Cerebellar nuclear complex (tissue), 1 donor: ENCODE measurements at regions not wholly inside any gene's neighbourhood (a gene's known extent, or its start where the extent isn't known, plus 50 kb on each side); places are given as distances from the start of the nearest gene placed in this dataset.
"Not testable (repeated sequence)": the region's sequence is repeated elsewhere in the genome, so short reads cannot be mapped to it uniquely, and the experiment has no call there.

Experiments used
- DNase-seq, 2 experiments: peaks; one replicate each; lab custom pipeline; 2025; lab: John Stamatoyannopoulos, UW

DNA sequence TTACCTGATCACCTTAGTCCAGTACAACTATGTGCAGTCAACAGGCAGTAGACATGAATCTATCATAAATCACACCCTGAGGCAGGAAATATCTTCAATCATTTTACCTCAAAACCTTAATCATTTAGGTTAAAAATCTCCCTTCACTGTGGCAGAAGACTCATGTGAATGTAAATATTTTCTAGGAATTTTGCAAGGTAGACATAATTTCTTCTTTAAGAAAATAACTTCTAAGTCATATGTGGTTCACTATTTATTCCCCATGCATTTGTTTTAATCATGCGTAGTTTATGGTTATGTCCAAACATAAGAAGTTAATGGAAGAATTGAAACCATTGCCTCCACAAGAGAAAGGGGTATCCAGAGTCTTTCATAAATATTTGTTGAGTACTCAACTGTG is 97.0 kb downstream of the HMHB1 start:
- DNase-seq = no peak

DNA sequence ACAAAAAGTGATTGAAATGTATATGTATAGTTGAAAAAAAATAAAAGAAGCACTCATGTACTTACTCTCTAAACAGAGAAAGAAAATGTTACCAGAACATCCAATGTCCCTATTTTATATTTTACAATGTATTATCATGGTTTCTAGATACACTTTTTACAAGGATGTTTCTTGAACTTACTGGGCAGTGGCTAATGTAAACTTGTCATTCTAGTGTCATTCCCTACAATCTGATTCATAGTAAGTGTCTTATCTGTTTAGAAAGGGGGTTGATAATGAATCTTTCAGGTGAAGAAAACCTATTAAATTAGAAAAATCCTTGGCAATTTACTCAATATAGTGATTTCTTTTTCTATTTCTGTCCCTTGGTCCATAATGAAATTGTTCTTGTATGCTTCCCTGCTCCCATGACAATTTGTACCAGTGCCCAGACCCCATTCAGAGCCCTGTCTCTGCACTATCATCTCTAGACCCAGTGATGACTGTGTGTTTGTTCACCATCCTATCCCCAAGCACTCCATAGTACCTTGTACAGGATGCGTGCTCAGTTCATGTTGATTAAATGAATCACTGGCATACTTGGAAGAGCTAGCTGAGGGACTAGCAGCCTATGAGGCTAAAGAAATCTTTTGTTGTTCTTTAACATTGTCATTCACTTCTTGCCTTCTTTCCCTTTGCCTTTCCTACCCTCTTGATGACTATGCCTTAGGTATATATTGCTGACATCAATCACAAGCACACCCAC is 101.2 kb downstream of the HMHB1 start:
- no peak for DNase-seq

DNA sequence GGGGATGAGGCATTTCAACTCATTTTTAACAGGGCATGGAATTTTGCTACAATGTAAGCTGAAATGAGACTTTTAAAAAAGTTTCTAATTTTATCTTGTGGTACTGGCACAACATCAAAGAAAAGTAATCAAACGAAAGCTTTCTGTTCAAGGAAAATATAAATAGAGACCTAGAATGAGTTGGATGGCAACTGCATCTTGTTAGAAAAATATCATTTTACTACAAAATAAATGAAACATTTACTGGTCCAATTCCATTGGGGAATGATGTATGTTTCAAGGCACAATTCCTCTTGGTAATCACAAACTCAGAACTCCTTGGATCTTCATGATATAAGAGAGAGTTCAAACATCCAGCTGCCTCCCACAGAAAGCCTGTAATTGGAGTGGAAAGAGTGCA is 102.8 kb downstream of the HMHB1 start:
- no peak for DNase-seq

DNA sequence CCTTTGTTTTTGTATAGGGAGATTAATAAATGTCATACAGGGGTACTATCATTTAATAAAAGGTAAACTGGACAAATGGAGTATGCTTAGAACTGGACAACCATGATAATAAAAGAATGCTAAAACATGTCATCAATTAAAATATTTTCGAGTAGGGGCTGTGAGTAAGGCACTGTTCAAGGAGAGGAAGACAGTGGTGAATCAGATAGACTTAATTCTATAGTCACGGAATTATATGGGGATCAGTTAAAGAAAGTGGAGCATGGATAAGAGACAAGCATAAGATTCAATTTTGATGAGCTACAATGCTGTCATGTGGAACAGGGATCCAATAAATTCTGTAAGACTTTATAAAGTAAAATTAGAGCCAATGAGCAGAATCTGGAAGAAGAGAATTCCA is 104.5 kb downstream of the HMHB1 start:
- no peak for DNase-seq

DNA sequence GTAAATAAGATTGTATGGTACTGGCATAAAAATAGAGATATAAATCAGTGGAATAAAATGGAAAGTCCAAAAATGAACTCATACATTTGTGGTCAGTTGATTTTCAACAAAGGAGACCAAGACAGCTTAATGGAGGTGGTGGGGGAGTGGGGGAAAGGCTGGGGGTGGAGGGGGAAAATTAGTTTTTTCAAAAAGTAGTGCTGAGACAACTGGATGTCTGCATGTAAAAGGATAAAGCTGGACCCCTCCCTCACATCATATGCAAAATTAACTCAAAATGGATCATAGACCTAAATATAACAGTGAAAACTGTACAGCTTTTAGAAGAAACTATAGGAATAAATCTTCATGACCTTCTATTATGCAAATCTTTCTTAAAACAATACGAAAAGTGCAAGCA is 107.0 kb downstream of the HMHB1 start:
- no peak for DNase-seq

DNA sequence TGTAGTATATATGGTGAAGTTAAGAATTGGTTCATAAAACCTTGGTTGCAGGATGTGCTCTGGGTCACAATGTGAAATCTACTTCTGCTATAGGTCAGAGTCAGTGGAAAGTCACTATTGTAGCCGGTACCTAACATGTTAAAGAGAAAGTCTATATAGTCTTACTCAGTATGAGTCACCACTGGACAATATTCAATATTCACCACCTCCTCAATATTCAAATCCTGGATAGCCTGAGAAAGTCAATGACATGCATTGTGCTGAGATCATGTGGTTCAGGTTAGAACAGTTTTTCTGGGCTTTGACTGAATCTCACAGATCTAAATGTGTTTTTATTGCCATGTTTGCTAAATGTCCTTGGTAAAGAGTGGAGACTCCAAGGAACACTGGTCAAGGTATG is 108.8 kb downstream of the HMHB1 start:
- no peak for DNase-seq

DNA sequence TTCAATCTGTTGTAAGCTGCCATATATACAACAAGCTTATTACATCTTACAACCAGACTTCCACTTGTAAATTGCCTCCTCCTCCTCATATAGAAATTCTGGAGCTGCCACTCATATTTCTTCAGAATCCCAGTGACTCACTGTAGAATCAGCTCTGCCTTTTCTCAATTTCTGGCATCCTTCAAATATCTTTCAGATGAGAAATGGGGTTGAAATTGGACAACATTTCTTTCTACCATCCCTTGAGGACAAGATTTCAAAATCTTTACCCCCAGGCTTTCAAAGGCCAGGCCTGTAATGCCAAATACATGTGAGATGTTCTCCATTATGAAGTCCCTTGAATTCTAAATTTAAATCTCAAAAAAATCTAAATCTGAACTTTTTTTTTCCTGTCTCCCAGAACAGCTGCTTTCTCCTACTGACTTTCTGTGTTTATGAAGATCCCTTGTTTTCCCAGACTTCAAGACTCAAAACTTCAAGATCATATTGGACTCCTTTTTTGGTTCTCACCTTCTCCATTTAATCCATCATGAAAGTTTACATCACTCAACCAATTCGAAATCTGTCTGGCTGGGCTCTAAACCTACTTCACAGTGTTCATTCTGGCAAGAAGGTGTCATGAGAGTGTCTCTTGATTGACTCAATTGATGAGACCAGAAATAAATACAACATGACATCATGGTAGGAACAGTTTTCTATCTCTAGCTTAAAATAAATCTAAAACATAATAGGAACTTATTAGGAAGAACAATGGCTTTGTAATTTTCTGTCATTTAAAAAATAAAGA is 109.8 kb downstream of the HMHB1 start:
- no peak for DNase-seq

DNA sequence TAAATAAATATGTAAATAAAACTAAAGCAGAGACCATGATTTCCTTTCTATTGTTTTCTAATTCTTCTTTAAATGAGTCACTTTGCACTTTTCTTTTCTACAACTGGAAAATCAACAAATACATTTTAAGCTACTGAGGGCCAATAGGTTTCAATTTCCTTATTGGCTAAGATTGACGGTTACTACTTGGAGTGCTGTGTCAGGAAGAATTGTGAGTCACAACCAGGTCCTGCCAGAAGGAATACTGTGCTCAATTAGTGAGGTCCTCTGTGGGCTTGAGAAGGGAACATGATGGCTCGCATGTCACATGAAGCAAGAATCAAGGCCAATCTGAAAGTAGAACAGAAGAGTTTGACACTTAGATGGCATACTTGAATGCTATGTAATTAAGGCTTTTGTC is 110.8 kb downstream of the HMHB1 start:
- DNase-seq = no peak

DNA sequence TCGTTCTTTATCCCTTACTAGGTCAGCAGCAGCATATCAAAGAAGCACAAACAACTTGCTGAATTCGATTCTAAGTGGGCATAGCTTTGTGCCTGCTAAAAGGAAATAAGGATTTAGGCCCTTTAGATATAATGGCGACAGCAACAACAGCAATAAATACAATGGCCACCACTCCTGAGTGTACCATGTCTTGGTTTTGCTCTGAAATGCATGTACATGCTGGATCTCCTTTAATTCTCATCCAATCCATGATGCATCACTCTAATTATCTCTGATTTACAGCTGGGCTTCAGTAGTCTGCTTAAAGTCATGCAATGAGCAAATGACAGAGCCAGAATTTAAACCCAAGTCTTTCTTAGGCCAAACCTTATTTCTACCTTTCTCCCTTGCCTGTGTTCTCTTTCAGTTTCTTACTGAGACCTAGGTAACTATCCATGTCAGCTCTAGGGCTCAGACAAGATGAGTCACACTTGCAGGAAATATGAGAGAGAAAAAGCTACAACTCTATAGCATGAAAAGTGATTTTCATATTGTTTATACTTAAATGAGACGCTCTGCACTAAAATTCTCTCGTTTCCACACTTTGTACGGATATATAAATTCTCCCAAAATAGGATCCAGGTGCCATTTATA is 111.8 kb downstream of the HMHB1 start:
- no peak for DNase-seq

DNA sequence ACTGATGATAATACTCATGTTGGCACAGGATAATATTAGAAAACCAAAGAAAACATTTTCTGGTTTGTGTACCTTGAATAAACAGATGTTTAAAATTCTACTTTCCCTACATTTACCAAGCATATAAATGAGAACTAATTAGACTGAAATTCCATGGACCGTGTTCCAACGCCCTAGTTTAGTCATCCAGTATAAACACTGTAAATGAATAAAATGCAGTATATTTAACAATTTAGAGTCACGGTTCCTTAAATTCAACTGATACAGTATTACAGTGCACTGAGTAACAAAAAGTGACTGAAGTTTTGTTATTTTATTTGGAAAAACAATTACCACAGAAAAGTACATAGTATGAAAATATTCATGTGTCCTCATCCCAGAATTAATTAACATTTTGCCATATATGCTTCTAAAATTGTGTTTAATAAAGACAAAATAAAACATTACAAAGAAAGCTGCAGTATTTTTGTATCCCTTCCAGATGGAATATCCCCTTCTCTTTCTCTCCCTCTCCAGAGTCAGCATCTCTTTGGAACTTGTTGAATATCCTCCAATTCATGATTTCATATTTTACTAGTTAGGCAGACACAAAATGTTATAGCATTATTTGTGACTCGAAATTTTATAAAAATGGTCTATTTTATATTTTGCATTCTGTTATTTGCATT is 112.5 kb downstream of the HMHB1 start:
- DNase-seq = no peak

DNA sequence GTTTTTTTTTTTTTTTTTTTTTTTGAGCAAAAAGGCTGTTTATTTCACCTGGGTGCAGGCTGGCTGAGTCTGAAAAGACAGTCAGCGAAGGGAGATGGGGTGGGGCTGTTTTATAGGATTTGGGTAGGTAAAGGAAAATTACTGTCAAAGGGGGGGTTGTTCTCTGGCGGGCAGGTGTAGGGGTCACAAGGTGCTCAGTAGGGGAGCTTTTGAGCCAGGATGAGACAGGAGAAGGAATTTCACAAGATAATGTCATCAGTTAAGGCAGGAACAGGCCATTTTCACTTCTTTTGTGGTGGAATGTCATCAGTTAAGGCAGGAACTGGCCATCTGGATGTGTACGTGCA is 113.0 kb downstream of the HMHB1 start:
- DNase-seq = not testable (repeated sequence)

DNA sequence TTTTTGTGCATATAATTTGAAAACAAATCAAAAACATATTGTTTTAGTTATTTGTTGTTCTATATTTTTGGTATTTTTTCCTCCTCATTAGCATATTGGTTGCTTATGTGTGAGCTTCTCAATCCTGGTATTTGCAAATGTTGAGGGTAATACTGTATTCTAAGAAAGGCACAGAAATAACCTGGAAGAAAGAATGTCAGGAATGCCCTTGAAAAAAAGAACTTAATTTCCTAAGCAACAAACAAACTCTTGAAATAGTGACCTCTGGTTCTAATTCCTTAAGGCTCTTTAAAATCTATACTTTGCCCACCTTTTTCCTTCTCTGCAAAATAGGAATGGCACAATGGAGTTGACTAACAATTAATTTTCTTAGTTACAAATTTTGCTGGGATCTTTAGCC is 117.5 kb downstream of the HMHB1 start:
- no peak for DNase-seq

DNA sequence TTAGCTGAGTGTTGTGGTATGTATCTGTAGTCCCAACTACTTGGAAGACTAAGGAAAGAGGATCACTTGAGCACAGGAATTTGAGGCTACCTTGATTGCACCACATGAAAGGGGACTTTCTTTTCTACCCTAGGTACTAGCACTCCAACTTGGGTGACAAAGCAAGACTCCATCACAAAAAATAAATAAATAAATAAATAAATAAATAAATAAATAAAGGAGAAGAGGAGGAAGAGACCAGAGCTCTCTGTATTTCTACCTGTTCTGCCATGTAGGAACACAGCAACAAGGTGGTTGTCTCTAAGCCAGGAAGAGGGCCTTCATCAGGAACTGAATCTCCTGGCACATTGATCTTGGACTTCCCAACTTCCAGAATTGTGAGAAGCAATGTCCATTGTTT is 118.6 kb downstream of the HMHB1 start:
- no peak for DNase-seq

DNA sequence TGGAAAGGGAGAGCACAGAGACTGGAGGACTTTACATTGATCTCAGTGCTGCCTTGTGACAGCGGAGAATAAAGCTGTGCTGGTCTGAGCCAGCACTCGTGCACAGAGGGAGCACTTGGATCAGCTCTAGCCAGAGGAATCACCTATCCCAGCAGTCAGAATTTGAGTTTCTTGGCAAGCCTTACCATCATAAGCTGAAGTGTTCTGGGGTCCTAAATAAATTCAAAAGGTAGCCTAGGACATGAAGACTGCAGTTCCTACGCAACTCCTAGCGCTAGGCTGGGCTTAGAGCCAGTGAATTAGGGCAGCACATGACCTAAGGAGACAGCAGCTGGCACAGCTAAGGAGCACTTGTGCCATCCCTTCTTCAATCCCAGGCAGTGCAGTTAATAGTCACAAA is 119.5 kb downstream of the HMHB1 start:
- no peak for DNase-seq

DNA sequence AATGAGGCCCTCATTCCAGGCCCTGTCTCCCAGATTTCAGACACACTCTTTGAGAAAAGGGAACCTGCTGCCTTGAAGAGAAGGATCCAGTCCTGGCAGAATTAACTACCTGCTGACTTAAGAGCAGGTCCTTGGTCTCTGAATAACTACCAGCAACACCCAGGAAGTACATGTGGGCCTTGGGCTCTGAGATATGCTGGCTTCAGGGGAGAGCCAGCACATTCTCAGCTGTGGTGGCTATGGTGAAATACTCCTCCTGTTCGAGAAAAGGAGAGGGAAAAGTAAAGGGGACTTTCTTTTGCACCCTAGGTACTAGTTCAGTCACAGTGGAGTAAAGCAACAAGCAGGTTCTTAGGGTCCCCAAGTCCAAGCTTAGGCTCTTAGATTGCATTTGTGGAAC is 120.0 kb downstream of the HMHB1 start:
- no peak for DNase-seq

DNA sequence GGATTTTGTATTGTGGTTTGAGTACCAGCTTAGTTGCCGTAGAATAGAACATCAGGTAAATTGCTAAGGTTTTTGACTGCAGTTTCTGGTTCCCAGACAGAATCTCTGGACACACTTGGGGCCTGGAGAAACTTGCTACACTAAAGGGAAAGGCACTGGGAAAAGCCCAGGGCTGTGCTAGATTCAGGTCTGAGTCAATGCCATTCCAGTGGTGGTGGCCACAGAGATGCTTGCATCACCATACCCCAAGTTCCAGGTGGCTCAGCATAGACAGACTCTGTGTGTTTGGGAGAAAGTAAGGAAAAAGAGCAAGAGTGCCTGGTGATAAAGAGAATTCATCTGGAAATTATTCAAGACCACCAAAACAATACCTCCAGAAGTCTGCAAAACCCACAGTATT is 120.6 kb downstream of the HMHB1 start:
- DNase-seq = no peak

DNA sequence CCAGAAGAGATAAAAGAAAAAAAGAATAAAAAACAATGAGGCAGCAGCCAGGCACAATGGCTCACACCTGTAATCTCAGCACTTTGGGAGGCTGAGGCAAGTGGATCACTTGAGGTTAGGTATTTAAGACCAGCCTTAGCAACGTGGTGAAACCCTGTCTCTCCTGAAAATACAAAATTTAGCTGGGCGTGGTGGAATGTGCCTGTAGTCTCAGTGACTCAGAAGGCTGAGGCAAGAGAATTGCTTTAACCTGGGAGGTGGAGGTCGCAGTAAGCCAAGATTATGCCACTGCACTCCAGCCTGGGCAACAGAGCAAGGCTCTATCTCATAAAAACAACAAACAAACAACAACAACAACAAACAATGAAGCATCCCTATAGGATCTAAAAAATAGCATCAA is 121.5 kb downstream of the HMHB1 start:
- DNase-seq = no peak

DNA sequence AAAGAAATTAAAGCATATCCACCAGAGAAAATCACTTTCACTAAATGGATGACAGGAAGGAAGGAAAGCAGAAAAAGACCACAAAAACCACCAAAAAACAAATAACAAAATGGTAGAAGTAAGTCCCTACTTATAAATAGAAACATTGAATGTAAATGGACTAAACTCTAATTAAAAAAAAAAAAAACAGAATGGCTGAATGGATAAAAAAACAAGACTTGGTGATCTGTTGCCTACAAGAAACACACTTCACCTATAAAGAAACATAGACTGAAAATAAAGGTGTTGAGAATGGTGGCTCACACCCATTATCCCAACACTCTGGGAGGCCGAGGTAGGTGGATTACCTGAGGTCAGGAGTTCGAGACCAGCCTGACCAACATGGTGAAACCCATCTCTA is 122.9 kb downstream of the HMHB1 start:
- DNase-seq = no peak

DNA sequence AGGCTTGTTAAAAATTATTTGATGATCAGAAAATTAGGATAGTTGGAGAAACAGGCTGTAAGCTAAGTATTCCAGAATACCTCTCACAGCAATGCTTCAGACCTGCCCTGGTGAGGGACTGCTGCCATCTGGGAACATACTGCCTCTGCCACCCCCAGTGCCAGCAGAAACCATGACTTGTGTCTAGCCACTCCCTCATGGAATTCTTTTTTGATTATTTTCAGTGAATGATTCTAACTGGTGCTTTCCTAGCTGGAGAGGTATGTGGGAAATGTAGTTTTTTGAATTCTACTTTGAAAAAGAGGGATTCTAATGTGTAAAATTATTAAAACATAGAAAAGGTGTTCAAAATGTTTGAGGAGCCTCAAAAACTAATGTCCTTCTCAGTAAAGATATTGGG is 126.3 kb downstream of the HMHB1 start:
- no peak for DNase-seq

DNA sequence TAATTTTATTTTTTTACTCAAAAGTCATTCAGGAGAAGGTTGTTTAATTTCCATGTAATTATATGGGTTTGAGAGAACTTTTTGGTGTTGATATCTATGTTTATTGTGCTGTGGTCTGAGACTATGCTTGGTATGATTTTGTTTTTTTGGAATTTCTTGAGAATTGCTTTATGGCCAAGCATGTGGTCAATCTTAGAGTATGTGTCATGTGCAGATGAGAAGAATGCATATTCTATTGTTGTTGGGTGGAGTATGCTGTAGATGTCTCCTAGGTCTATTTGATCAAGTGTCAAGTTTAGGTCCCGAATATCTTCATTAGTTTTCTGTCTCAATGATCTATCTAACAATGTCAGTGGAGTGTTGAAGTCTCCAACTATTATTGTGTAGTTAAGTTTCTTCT is 134.9 kb downstream of the HMHB1 start:
- no peak for DNase-seq

DNA sequence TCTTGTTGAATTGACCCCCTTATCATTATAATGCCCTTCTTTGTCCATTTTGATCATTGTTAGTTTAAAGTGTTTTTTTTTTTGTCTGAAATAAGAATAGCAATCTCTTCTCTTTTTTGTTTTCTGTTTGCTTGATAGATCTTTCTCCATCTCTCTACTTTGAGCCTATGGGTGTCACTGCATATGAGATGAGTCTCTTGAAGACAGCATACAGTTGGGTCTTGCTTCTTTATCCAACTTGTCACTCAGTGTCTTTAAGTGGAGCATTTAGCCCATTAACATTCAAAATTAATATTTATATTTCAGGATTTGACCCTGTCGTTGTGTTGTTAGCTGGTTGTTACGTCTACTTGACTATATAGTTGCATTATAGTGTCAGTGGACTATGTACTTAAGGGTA is 135.4 kb downstream of the HMHB1 start:
- DNase-seq = no peak

DNA sequence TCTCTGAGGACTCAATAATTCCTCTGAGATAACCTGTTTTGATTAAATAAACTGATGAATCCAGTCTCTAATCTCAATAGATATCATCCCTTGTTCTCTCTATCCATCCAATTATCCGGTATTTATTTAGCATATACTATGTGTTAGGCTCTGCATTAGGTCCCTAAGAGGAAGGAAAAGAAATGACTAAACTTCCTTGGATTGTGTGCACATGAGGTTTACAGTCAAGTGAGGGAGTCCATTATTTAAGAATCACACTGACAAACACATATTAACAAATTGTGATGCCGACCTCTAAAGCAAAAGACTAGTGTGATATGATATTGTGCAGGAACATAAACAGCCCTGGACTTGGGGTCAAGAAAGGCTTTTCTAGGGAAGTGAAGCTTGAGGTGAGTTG is 140.8 kb downstream of the HMHB1 start:
- no peak for DNase-seq

DNA sequence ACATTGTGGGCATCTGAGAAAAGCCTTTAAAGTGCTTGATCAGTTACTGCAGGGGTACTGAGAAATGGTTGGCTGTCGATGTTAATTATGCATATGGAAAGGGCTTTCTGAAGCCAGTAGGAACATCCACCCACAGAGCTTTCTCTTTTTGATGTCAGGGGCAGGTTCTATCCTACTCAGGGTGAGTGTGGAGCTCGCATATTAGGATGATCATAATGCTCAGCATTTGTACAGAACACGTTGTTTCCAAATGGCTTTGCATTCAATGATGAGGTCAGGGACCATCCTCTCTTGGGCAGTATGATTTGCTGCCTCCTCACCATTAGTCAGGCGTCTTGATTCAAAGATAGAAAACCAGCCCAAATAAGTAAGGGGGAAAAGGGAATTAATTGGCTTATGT is 141.9 kb downstream of the HMHB1 start:
- no peak for DNase-seq
